Thoracic aorta (tissue), 2 donors: ENCODE measurements at regions not wholly inside any gene's neighbourhood (a gene's known extent, or its start where the extent isn't known, plus 50 kb on each side); places are given as distances from the start of the nearest gene placed in this dataset.

Source experiments
- ATAC-seq: fragments of 150-250 bp; one replicate; pipeline ENCODE4 v1.8.0; 2017; ENCODE audit warnings: low read depth; ENCODE audit not compliant: insufficient number of reproducible peaks, low FRiP score
- DNase-seq: peaks from one replicate; pipeline ENCODE4 v3.0.0-alpha.2; 2020; ENCODE audit warnings: low spot score
- H3K27ac ChIP-seq, 2 donors: fragments of 200-600 bp; sonication (generic); 1 replicate in 1 of 2; 2 replicates in 1 of 2; pipeline ENCODE4 v1.5.1; 2016; ENCODE audit warnings: mild to moderate bottlenecking in 2 of 2, moderate library complexity in 2 of 2
- H3K27me3 ChIP-seq: fragments of 200-600 bp; sonication (generic); replicated peaks from 2 replicates; pipeline ENCODE4 v1.6.0; 2016; ENCODE audit warnings: mild to moderate bottlenecking; ENCODE audit not compliant: insufficient read depth
- H3K36me3 ChIP-seq: fragments of 200-600 bp; sonication (generic); one replicate; pipeline ENCODE4 v1.5.1; 2016
- H3K4me1 ChIP-seq, 2 donors: fragments of 200-600 bp; sonication (generic); 1 replicate in 1 of 2; 2 replicates in 1 of 2; pipeline versions ENCODE4 v1.5.1 to v1.6.0; 2016; ENCODE audit warnings: low read depth in 2 of 2, mild to moderate bottlenecking in 1 of 2; ENCODE audit not compliant: control insufficient read depth in 1 of 2
- H3K4me3 ChIP-seq: fragments of 200-600 bp; sonication (generic); 2 replicates; pipeline ENCODE4 v1.5.1; 2016; ENCODE audit warnings: mild to moderate bottlenecking
- H3K9me3 ChIP-seq: fragments of 200-600 bp; sonication (generic); 2 replicates; pipeline ENCODE4 v1.5.1; 2016
- TF ChIP-seq, protein P1 (sequence below): fragments of 200-600 bp; sonication (generic); IDR thresholded peaks from one replicate; pipeline ENCODE4 v1.5.1; 2019; ENCODE audit warnings: antibody characterized with exemption

DNA sequence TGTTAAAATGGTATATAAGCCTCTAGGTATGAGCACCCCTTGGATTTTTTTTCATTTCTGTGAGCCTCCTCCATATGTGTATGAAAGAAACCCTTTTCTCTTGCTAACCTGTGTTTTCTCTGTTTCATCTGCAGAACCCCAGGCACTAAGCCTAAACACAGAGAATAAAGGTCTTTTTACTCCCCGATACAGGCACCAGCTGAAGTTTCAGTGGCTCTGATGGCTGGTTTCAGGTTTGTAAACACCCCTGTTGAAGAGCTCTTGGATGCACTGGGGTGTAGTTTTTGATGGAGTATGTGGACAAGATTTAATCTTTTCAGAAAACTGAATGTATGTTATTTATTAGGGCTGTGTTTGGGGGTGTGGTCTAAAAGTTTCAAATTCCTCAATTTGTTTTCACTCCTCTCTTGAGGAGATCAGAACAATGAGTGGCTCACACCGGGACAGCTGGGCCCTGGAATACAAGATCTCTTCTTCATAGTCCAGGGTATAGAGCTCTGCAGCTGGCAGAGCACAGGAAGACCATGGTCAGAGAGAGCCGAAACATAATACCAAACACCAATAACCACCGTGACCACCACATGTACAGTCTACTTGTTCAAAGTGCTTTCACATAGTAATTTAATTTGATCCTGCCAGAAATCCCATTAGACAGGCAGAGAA, 50.2 kb upstream of the VTCN1 start:
- H3K36me3 ChIP-seq: no peaks in the 10 kb centered on the region
- ATAC-seq (no peak), DNase-seq (no peak)
- no peaks in the 10 kb centered on the region for H3K4me1 ChIP-seq
- H3K27ac ChIP-seq: no peak overlapping the region
- TF ChIP-seq, protein P1, sequence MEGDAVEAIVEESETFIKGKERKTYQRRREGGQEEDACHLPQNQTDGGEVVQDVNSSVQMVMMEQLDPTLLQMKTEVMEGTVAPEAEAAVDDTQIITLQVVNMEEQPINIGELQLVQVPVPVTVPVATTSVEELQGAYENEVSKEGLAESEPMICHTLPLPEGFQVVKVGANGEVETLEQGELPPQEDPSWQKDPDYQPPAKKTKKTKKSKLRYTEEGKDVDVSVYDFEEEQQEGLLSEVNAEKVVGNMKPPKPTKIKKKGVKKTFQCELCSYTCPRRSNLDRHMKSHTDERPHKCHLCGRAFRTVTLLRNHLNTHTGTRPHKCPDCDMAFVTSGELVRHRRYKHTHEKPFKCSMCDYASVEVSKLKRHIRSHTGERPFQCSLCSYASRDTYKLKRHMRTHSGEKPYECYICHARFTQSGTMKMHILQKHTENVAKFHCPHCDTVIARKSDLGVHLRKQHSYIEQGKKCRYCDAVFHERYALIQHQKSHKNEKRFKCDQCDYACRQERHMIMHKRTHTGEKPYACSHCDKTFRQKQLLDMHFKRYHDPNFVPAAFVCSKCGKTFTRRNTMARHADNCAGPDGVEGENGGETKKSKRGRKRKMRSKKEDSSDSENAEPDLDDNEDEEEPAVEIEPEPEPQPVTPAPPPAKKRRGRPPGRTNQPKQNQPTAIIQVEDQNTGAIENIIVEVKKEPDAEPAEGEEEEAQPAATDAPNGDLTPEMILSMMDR: no peak
- H3K4me3 ChIP-seq: no peak overlapping the region
- H3K9me3 ChIP-seq: no peaks in the 10 kb centered on the region
- no peaks in the 10 kb centered on the region for H3K27me3 ChIP-seq
